Osteocyte (in vitro differentiated cells): ENCODE measurements at regions not wholly inside any gene's neighbourhood (a gene's known extent, or its start where the extent isn't known, plus 50 kb on each side); places are given as distances from the start of the nearest gene placed in this dataset.

Source experiments
- DNase-seq: peaks from one replicate; pipeline ENCODE4 v3.0.0; 2021; ENCODE audit warnings: mixed read lengths; ENCODE audit not compliant: unreplicated experiment; ENCODE audit errors: extremely low spot score
- H3K27ac Mint-ChIP-seq: one replicate; pipeline ENCODE4 v1.8.0; 2021; ENCODE audit warnings: mild to moderate bottlenecking, mixed read lengths; ENCODE audit not compliant: unreplicated experiment
- H3K27me3 Mint-ChIP-seq: one replicate; pipeline ENCODE4 v1.8.0; 2021; ENCODE audit warnings: mixed read lengths; ENCODE audit not compliant: unreplicated experiment
- H3K36me3 Mint-ChIP-seq: one replicate; pipeline ENCODE4 v1.8.0; 2021; ENCODE audit warnings: mixed read lengths; ENCODE audit not compliant: unreplicated experiment
- H3K4me1 Mint-ChIP-seq: one replicate; pipeline ENCODE4 v1.8.0; 2021; ENCODE audit warnings: mixed read lengths; ENCODE audit not compliant: unreplicated experiment
- H3K4me3 Mint-ChIP-seq: one replicate; pipeline ENCODE4 v1.8.0; 2021; ENCODE audit warnings: mild to moderate bottlenecking, moderate library complexity, mixed read lengths; ENCODE audit not compliant: unreplicated experiment
- H3K9me3 Mint-ChIP-seq: one replicate; pipeline ENCODE4 v1.8.0; 2021; ENCODE audit warnings: mixed read lengths; ENCODE audit not compliant: unreplicated experiment
- CTCF ChIP-seq: fragments of 200-600 bp; sonication (generic); IDR thresholded peaks from 2 replicates; pipeline ENCODE4 v1.5.0; 2021; ENCODE audit warnings: antibody characterized with exemption, mild to moderate bottlenecking, moderate library complexity

- no peak overlapping the region for H3K4me3 Mint-ChIP-seq
- peaks cover 10% of the 10 kb centered on the region for H3K4me1 Mint-ChIP-seq
- no peaks in the 10 kb centered on the region for H3K27me3 Mint-ChIP-seq
- peak; percentile 11 for DNase-seq
- H3K27ac Mint-ChIP-seq, result no peak overlapping the region
- H3K9me3 Mint-ChIP-seq, result peaks cover 5% of the 10 kb centered on the region
- TF ChIP-seq CTCF, result no peak
- no peaks in the 10 kb centered on the region for H3K36me3 Mint-ChIP-seq
Measured at GRCh38 chr1:14500041-14500440, 98.4 kb upstream of the KAZN start.

- Mint-ChIP-seq H3K27me3 (no peaks in the 10 kb centered on the region), H3K4me3 (no peak overlapping the region), H3K4me1 (peaks cover 5% of the 10 kb centered on the region), H3K36me3 (no peaks in the 10 kb centered on the region), H3K27ac (no peak overlapping the region), H3K9me3 (peaks cover 5% of the 10 kb centered on the region)
- no peak for TF ChIP-seq CTCF
- DNase-seq, result no peak
Measured at GRCh38 chr1:14500912-14501311, 97.6 kb upstream of the KAZN start.

- H3K36me3 Mint-ChIP-seq, result no peaks in the 10 kb centered on the region
- TF ChIP-seq CTCF, result no peak
- no peak overlapping the region for H3K27ac Mint-ChIP-seq
- peaks cover 5% of the 10 kb centered on the region for H3K9me3 Mint-ChIP-seq
- peak; percentile 8 for DNase-seq
- H3K4me3 Mint-ChIP-seq, result no peak overlapping the region
- H3K27me3 Mint-ChIP-seq, result no peaks in the 10 kb centered on the region
- H3K4me1 Mint-ChIP-seq, result no peaks in the 10 kb centered on the region
Measured at GRCh38 chr1:14504517-14504916, 94.0 kb upstream of the KAZN start.

GRCh38 chr1:14506471-14507255 lies 91.8 kb upstream of the KAZN start:
- H3K27me3 Mint-ChIP-seq, result no peaks in the 10 kb centered on the region
- no peaks in the 10 kb centered on the region for H3K36me3 Mint-ChIP-seq
- peaks cover 9% of the 10 kb centered on the region for H3K9me3 Mint-ChIP-seq
- no peak for DNase-seq
- H3K4me3 Mint-ChIP-seq, result no peak overlapping the region
- no peak for TF ChIP-seq CTCF
- no peaks in the 10 kb centered on the region for H3K4me1 Mint-ChIP-seq
- no peak overlapping the region for H3K27ac Mint-ChIP-seq

GRCh38 chr1:14507262-14507661 lies 91.2 kb upstream of the KAZN start:
- Mint-ChIP-seq H3K4me3 (no peak overlapping the region), H3K4me1 (no peaks in the 10 kb centered on the region), H3K9me3 (peaks cover 9% of the 10 kb centered on the region), H3K27ac (no peak overlapping the region), H3K36me3 (no peaks in the 10 kb centered on the region), H3K27me3 (no peaks in the 10 kb centered on the region)
- no peak for TF ChIP-seq CTCF
- DNase-seq, result no peak
